ENCODE measurements at regions not wholly inside any gene's neighbourhood (a gene's known extent, or its start where the extent isn't known, plus 50 kb on each side); places are given as distances from the start of the nearest gene placed in this dataset.
A peak's percentile ranks its signal among the peaks of the same experiment; 100 is the strongest.

GRCh38 chr12:126855768-126856167, 1411.2 kb upstream of the TMEM132C start:
- Histone ChIP-seq H3K79me2 (ENCODE audit: low read length) (no peaks in the 10 kb centered on the region), H3K4me2 (ENCODE audit: low read length) (no peak overlapping the region), H3K4me1 (ENCODE audit: insufficient read depth, low read length) (no peaks in the 10 kb centered on the region), H2AFZ (ENCODE audit: low read length) (no peak overlapping the region), H3K9me2 (replicated peaks; ENCODE audit: low read length) (no peaks in the 10 kb centered on the region), H3K9me3 (ENCODE audit: low read length) (no peaks in the 10 kb centered on the region), H3K27me3 (ENCODE audit: low read length) (peaks cover 60% of the 10 kb centered on the region), H3K9ac (ENCODE audit: low read length) (no peak overlapping the region), H3K36me3 (ENCODE audit: low read depth, low read length) (no peaks in the 10 kb centered on the region), H4K20me1 (ENCODE audit: low read length) (no peaks in the 10 kb centered on the region), H3F3A (ENCODE audit: low read length, unreplicated experiment) (no peaks in the 10 kb centered on the region), H3K4me3 (ENCODE audit: low read length) (no peak overlapping the region), H3K27ac (ENCODE audit: low read length) (no peak overlapping the region)
- intact Hi-C loops (cut with micrococcal nuclease), result no loop called here
- no TSS peak for BruUV-seq (replicated peaks)
- DNase-seq (no peak), ATAC-seq (no peak)
- POLR2A ChIA-PET (ENCODE audit: unreplicated experiment), result interaction anchor here (0.6 kb wide), 1 partner anchor 691 kb away, joined by 3 read pairs; no protein-coding TSS in a partner anchor
- CTCF ChIA-PET, result no interaction called here
- TF ChIP-seq CTCF (conservative IDR thresholded peaks at IDR 0.05; ENCODE audit: low read depth, low read length), result no peak
- no peak for TF ChIP-seq EZH2 (IDR thresholded peaks at IDR 0.05; ENCODE audit: low read length, unreplicated experiment)
- TF ChIP-seq EZH2phosphoT487 (IDR thresholded peaks at IDR 0.05; ENCODE audit: borderline replicate concordance, low read length), result no peak

DNA sequence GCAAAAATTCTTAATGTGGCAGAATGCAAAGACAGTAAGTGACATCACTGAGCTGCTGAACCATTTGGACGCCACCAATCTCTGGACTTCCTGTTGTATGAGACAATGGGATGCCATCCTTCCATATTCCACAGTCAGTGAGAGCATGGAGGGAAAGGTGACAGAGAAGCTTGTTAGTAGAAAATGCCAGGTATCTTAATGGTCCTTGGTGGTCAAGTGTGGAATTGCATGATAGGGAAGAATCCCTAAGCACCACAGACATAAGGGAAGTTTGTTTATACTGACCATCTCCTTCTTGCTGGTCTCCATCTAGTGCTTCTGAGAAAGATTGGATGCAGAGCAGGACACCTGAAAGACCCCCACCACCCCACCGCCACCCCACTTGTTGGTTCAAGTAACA, 1410.0 kb upstream of the TMEM132C start:
- ChIA-PET CTCF (no interaction called here), POLR2A (ENCODE audit: unreplicated experiment) (no interaction called here)
- DNase-seq (no peak), ATAC-seq (no peak)
- Histone ChIP-seq H3K4me1 (ENCODE audit: insufficient read depth, low read length) (no peaks in the 10 kb centered on the region), H3K36me3 (ENCODE audit: low read depth, low read length) (no peaks in the 10 kb centered on the region), H3K27me3 (ENCODE audit: low read length) (peaks cover 62% of the 10 kb centered on the region), H3K79me2 (ENCODE audit: low read length) (no peaks in the 10 kb centered on the region), H4K20me1 (ENCODE audit: low read length) (no peaks in the 10 kb centered on the region), H2AFZ (ENCODE audit: low read length) (no peak overlapping the region), H3K9me3 (ENCODE audit: low read length) (no peaks in the 10 kb centered on the region), H3K9me2 (replicated peaks; ENCODE audit: low read length) (no peaks in the 10 kb centered on the region), H3F3A (ENCODE audit: low read length, unreplicated experiment) (no peaks in the 10 kb centered on the region), H3K9ac (ENCODE audit: low read length) (no peak overlapping the region), H3K4me2 (ENCODE audit: low read length) (no peak overlapping the region), H3K27ac (ENCODE audit: low read length) (no peak overlapping the region), H3K4me3 (ENCODE audit: low read length) (no peak overlapping the region)
- no TSS peak for BruUV-seq (replicated peaks)
- intact Hi-C loops (cut with micrococcal nuclease), result no loop called here
- TF ChIP-seq EZH2 (IDR thresholded peaks at IDR 0.05; ENCODE audit: low read length, unreplicated experiment) (no peak), CTCF (conservative IDR thresholded peaks at IDR 0.05; ENCODE audit: low read depth, low read length) (peak; percentile 40; the same call in 1 of the 2 replicates), EZH2phosphoT487 (IDR thresholded peaks at IDR 0.05; ENCODE audit: borderline replicate concordance, low read length) (no peak)

- H3K9me2 ChIP-seq (replicated peaks; ENCODE audit: low read length), result no peaks in the 10 kb centered on the region
Observed at GRCh38 chr12:126858560-126858959, 1408.4 kb upstream of the TMEM132C start.

More at GRCh38 chr12:126858560-126858959, 1408.4 kb upstream of the TMEM132C start:
- ChIA-PET CTCF (no interaction called here), POLR2A (ENCODE audit: unreplicated experiment) (no interaction called here)
- Histone ChIP-seq H3K79me2 (ENCODE audit: low read length) (no peaks in the 10 kb centered on the region), H3K9me3 (ENCODE audit: low read length) (no peaks in the 10 kb centered on the region), H3F3A (ENCODE audit: low read length, unreplicated experiment) (no peaks in the 10 kb centered on the region), H3K36me3 (ENCODE audit: low read depth, low read length) (no peaks in the 10 kb centered on the region), H2AFZ (ENCODE audit: low read length) (no peak overlapping the region), H3K4me1 (ENCODE audit: insufficient read depth, low read length) (no peaks in the 10 kb centered on the region), H3K27ac (ENCODE audit: low read length) (no peak overlapping the region), H3K4me2 (ENCODE audit: low read length) (no peak overlapping the region), H3K9ac (ENCODE audit: low read length) (no peak overlapping the region), H4K20me1 (ENCODE audit: low read length) (no peaks in the 10 kb centered on the region), H3K27me3 (ENCODE audit: low read length) (peaks cover 73% of the 10 kb centered on the region), H3K4me3 (ENCODE audit: low read length) (no peak overlapping the region)
- DNase-seq (no peak), ATAC-seq (no peak)
- intact Hi-C loops (cut with micrococcal nuclease), result no loop called here
- no TSS peak for BruUV-seq (replicated peaks)
- TF ChIP-seq EZH2phosphoT487 (IDR thresholded peaks at IDR 0.05; ENCODE audit: borderline replicate concordance, low read length) (no peak), CTCF (conservative IDR thresholded peaks at IDR 0.05; ENCODE audit: low read depth, low read length) (no peak), EZH2 (IDR thresholded peaks at IDR 0.05; ENCODE audit: low read length, unreplicated experiment) (no peak)

Measured in PC-3 (cell line).